ENCODE measurements at regions not wholly inside any gene's neighbourhood (a gene's known extent, or its start where the extent isn't known, plus 50 kb on each side); places are given as distances from the start of the nearest gene placed in this dataset.

- TF ChIP-seq CTCF (IDR thresholded peaks at IDR 0.05; ENCODE audit: insufficient read depth, missing control alignments): no peak
- FAIRE-seq: no peak
- no peak for DNase-seq (ENCODE audit: insufficient read length, low spot score)
Observed at GRCh38 chr6:68010936-68011335, 624.1 kb upstream of the ADGRB3 start.

DNA sequence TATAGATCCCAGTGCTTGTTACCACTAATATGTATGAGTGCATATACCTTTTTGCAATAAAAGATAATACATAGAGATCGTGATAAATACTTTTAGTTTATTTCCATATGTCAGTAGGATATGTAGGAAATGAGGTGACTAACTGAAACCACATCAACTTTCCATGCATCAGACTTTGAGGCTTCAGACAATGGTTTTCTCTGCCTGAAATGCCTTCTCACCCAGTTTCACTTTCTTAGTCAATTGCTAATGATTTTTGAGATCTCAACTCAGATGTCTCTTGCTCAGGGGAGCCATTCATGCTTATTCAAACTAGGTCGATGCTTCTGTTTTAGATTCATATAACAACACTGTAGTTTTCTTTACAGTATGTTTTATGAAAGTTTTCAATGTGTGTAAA, 626.6 kb upstream of the ADGRB3 start:
- no peak for TF ChIP-seq CTCF (IDR thresholded peaks at IDR 0.05; ENCODE audit: insufficient read depth, missing control alignments)
- DNase-seq (ENCODE audit: insufficient read length, low spot score) (no peak), FAIRE-seq (no peak)

- FAIRE-seq: peak; percentile 25
Observed at GRCh38 chr6:68007717-68008116, 627.4 kb upstream of the ADGRB3 start.

GRCh38 chr6:67986694-67987232, 648.3 kb upstream of the ADGRB3 start:
- DNase-seq (ENCODE audit: insufficient read length, low spot score) (no peak), FAIRE-seq (no peak)
- no peak for TF ChIP-seq CTCF (IDR thresholded peaks at IDR 0.05; ENCODE audit: insufficient read depth, missing control alignments)

More at GRCh38 chr6:68007717-68008116, 627.4 kb upstream of the ADGRB3 start:
- no peak for DNase-seq (ENCODE audit: insufficient read length, low spot score)
- TF ChIP-seq CTCF (IDR thresholded peaks at IDR 0.05; ENCODE audit: insufficient read depth, missing control alignments): no peak

DNA sequence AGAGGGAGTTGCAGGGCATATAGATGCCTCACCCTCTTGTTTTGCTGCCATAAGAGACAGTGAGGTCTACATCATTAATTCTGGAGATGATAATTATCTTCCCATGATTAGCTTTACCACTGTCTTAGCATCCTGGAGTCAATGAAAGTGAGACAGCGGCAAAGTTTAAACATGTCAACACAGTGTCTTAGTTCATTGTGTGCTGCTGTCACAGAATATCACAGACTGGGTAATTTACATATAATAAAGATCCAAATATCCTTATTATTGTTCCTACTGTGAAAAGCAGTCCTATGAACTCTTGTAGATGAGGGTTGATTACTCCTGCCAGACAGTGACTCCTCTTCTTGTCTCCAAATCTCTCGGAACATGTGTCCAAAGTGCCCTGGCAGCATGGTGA, 658.6 kb upstream of the ADGRB3 start:
- no peak for FAIRE-seq
- TF ChIP-seq CTCF (IDR thresholded peaks at IDR 0.05; ENCODE audit: insufficient read depth, missing control alignments): no peak
- DNase-seq (ENCODE audit: insufficient read length, low spot score): no peak

- FAIRE-seq (no peak), DNase-seq (ENCODE audit: insufficient read length, low spot score) (no peak)
- TF ChIP-seq CTCF (IDR thresholded peaks at IDR 0.05; ENCODE audit: insufficient read depth, missing control alignments): no peak
Observed at GRCh38 chr6:67974931-67975330, 660.2 kb upstream of the ADGRB3 start.

DNA sequence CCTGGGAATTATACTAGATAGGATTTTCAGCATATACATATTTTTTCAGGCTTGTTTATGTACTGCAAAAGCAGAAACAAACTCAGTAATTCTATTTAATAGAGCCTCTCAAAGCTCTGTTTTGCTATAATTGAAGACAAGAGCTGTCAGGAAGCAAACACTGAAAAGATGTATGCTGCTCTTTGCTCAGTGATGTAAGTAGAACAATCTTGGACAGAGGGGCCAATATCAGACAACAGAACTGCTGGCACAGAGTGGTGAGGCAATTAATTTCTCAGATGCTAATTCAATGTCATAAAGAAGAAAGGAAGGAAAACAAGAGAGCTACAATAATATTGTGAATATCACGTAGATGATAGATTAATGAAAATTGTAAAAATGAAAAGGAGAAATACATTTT, 663.3 kb upstream of the ADGRB3 start:
- no peak for DNase-seq (ENCODE audit: insufficient read length, low spot score)
- no peak for FAIRE-seq
- no peak for TF ChIP-seq CTCF (IDR thresholded peaks at IDR 0.05; ENCODE audit: insufficient read depth, missing control alignments)
